Left lung (tissue), 4 donors: ENCODE measurements at regions not wholly inside any gene's neighbourhood (a gene's known extent, or its start where the extent isn't known, plus 50 kb on each side); places are given as distances from the start of the nearest gene placed in this dataset.

Experiments used
- ATAC-seq: fragments of 200-7000 bp; cut with Tn5 transposase; one replicate; pipeline ENCODE4 v1.9.1; 2020; ENCODE audit warnings: moderate library complexity
- DNase-seq, 4 donors: peaks; one replicate each; pipeline ENCODE4 v3.0.0-alpha.2; 2013 to 2020
- H3K27ac ChIP-seq, 2 donors: fragments of 200-600 bp; sonication (generic) in 1 of 2; one replicate each; pipeline versions ENCODE4 v1.5.0 to v1.8.0; 2020 to 2021
- H3K27me3 ChIP-seq, 2 donors: fragments of 200-600 bp; sonication (generic) in 1 of 2; one replicate each; pipeline versions ENCODE4 v1.5.0 to v1.8.0; 2020 to 2021
- H3K36me3 ChIP-seq, 2 donors: fragments of 200-600 bp; sonication (generic) in 1 of 2; one replicate each; pipeline versions ENCODE4 v1.5.0 to v1.8.0; 2020 to 2021
- H3K4me1 ChIP-seq, 2 donors: fragments of 200-600 bp; one replicate each; pipeline ENCODE4 v1.8.0; 2021
- H3K4me3 ChIP-seq, 2 donors: fragments of 200-600 bp; sonication (generic) in 1 of 2; one replicate each; pipeline versions ENCODE4 v1.5.0 to v1.8.0; 2020 to 2021; ENCODE audit warnings: mild to moderate bottlenecking in 1 of 2
- H3K9me3 ChIP-seq, 2 donors: fragments of 200-600 bp; sonication (generic) in 1 of 2; one replicate each; pipeline versions ENCODE4 v1.5.0 to v1.8.0; 2020 to 2021
- CTCF ChIP-seq, 2 donors: fragments of 200-600 bp; sonication (generic) in 1 of 2; IDR thresholded peaks; one replicate each; pipeline versions ENCODE4 v1.5.0 to v1.8.0; 2021; ENCODE audit warnings: antibody characterized with exemption in 2 of 2
- intact Hi-C, 2 donors: fragments of 100-400 bp; cut with DNase I; formaldehyde crosslinking; loops; one replicate each; pipeline versions ENCODE4 v1.11.2 to v1.14.2; 2022
- donor health status: DM: no; HTN: yes; CAD: no.
- donor health status: DM: no; HTN: no; CAD: no.

DNA sequence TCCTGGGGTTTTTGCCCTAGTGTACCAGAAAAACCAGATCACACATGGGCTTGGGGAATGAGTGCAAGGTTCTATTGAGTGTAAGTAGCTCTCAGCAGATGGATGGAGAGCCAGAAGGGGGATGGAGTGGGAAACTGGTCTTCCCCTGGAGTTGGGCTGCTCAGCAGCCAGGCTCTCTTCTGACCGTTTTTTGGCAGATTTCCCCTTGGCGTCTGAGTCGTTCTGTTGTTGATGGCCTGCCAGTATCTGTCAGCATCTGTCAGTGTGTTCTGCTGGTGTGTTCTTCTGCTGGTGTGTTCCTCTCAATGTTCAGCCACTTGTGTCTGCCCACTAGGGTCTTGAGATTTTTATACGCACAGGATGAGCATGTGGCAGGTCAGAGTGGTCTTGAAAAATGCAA, 633.9 kb upstream of the CPEB2 start:
- ATAC-seq: no peak
- no peak overlapping the region for H3K4me3 ChIP-seq
- no peaks in the 10 kb centered on the region for H3K4me1 ChIP-seq
- H3K27me3 ChIP-seq: no peaks in the 10 kb centered on the region
- no peaks in the 10 kb centered on the region for H3K36me3 ChIP-seq
- TF ChIP-seq CTCF (IDR thresholded peaks at IDR 0.05): no peak
- H3K9me3 ChIP-seq: no peaks in the 10 kb centered on the region
- H3K27ac ChIP-seq: no peak overlapping the region
- DNase-seq: no peak
- intact Hi-C loops: no loop called here

DNA sequence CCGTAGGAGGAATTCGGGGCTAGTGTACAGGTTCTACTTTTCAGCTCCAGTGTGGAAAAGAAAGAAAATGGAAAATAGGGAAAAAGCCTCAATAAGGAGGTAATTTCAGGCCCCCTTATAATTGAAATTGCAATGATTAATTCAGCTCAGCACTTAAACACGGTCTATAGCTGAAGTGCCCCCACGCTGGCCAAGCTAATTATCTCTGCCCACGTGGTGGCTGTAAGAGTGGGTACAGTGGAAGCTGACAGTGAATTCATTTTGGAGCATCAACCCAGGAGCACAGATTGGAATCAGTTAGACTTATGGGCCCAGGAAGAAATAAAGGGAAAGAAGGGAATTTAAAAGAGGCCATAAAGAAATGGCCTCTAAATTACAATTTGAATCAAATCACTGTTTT, 631.1 kb upstream of the CPEB2 start:
- Histone ChIP-seq H3K27ac (no peak overlapping the region), H3K4me1 (no peaks in the 10 kb centered on the region), H3K27me3 (no peaks in the 10 kb centered on the region), H3K9me3 (no peaks in the 10 kb centered on the region), H3K4me3 (no peak overlapping the region), H3K36me3 (no peaks in the 10 kb centered on the region)
- TF ChIP-seq CTCF (IDR thresholded peaks at IDR 0.05): no peak
- ATAC-seq (no peak), DNase-seq (no peak)
- intact Hi-C loops: no loop called here

- Histone ChIP-seq H3K27me3 (no peaks in the 10 kb centered on the region), H3K4me1 (no peaks in the 10 kb centered on the region), H3K9me3 (no peaks in the 10 kb centered on the region), H3K4me3 (no peak overlapping the region), H3K36me3 (no peaks in the 10 kb centered on the region), H3K27ac (no peak overlapping the region)
- DNase-seq (no peak), ATAC-seq (no peak)
- TF ChIP-seq CTCF (IDR thresholded peaks at IDR 0.05): no peak
- intact Hi-C loops: no loop called here
These were observed 626.5 kb upstream of the CPEB2 start for GRCh38 chr4:14375816-14376215.

- H3K27me3 ChIP-seq: no peaks in the 10 kb centered on the region
- no peaks in the 10 kb centered on the region for H3K9me3 ChIP-seq
- H3K27ac ChIP-seq: no peak overlapping the region
- intact Hi-C loops: no loop called here
- H3K36me3 ChIP-seq: no peaks in the 10 kb centered on the region
- ATAC-seq (no peak), DNase-seq (no peak)
- no peak for TF ChIP-seq CTCF (IDR thresholded peaks at IDR 0.05)
- H3K4me1 ChIP-seq: no peaks in the 10 kb centered on the region
- H3K4me3 ChIP-seq: no peak overlapping the region
These were observed 623.1 kb upstream of the CPEB2 start for GRCh38 chr4:14379183-14379582.

DNA sequence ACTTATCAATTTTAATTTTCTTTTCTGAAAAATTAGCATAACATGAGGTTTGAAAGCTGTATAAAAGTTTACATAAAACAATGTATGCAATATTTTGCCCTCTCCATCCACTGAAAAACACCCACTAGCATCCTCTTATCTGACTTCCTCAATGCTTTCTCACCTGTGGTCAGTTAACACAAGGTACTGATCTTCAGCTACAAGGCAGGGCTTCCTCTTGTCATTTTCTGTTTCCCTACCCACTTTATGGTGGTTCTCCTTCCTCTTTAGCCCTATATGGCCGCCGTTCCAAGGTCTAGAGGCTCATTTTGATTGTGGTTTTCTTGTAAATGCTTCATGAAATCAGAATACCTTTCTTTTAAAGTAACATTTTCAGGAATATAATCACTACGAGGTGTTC, 618.6 kb upstream of the CPEB2 start:
- H3K9me3 ChIP-seq: no peaks in the 10 kb centered on the region
- no peak overlapping the region for H3K27ac ChIP-seq
- no peak for TF ChIP-seq CTCF (IDR thresholded peaks at IDR 0.05)
- DNase-seq (no peak), ATAC-seq (no peak)
- no peaks in the 10 kb centered on the region for H3K36me3 ChIP-seq
- no peaks in the 10 kb centered on the region for H3K4me1 ChIP-seq
- H3K27me3 ChIP-seq: no peaks in the 10 kb centered on the region
- intact Hi-C loops: no loop called here
- H3K4me3 ChIP-seq: no peak overlapping the region
